Caco-2 (cell line): ENCODE measurements at regions not wholly inside any gene's neighbourhood (a gene's known extent, or its start where the extent isn't known, plus 50 kb on each side); places are given as distances from the start of the nearest gene placed in this dataset.
"Not testable (repeated sequence)": the region's sequence is repeated elsewhere in the genome, so short reads cannot be mapped to it uniquely, and the experiment has no call there.

Experiments used
- BruUV-seq: library from RNA; stranded (reverse); fragments of 400-500 nt; replicated peaks from 2 replicates; lab custom pipeline; 2021; lab: Mats Ljungman, UMichigan
- CTCF ChIA-PET: fragments of 300-600 bp; sonication (Branson Sonifier 250); formaldehyde crosslinking; loops from one replicate; lab custom pipeline; 2022; ENCODE audit warnings: antibody characterized with exemption; lab: Charles Lee
- POLR2A ChIA-PET: fragments of 300-600 bp; sonication (Branson Sonifier 250); formaldehyde crosslinking; loops from one replicate; lab custom pipeline; 2022; ENCODE audit warnings: antibody characterized with exemption; lab: Charles Lee
- DNase-seq, 2 experiments: peaks; one replicate each; pipeline versions ENCODE4 v3.0.0 to v3.0.0-alpha.2; 2020 to 2022
- H3K27me3 ChIP-seq: replicated peaks from 2 replicates; pipeline ENCODE4 v1.6.0; 2011; ENCODE audit warnings: low read length; ENCODE audit not compliant: control insufficient read depth, insufficient read depth
- H3K36me3 ChIP-seq: 2 replicates; pipeline ENCODE4 v1.5.1; 2011; ENCODE audit warnings: low read length; ENCODE audit not compliant: control insufficient read depth, insufficient read depth
- H3K4me1 ChIP-seq: fragments of 250-450 bp; sonication (Bioruptor Pico); 2 replicates; pipeline ENCODE4 v1.5.1; 2020; ENCODE audit warnings: mild to moderate bottlenecking
- H3K4me3 ChIP-seq: 2 replicates; pipeline ENCODE4 v1.5.1; 2011; ENCODE audit warnings: low read depth, mild to moderate bottlenecking, control low read depth, low read length
- H3K9me3 ChIP-seq: fragments of 250-450 bp; sonication (Bioruptor Pico); 2 replicates; pipeline ENCODE4 v1.5.1; 2020; ENCODE audit warnings: mild to moderate bottlenecking, moderate library complexity
- H3K27ac Mint-ChIP-seq: one replicate; pipeline ENCODE4 v1.8.0; 2022; ENCODE audit warnings: mixed read lengths; ENCODE audit not compliant: unreplicated experiment
- H3K27me3 Mint-ChIP-seq: one replicate; pipeline ENCODE4 v1.8.0; 2022; ENCODE audit warnings: mixed read lengths; ENCODE audit not compliant: insufficient read depth, unreplicated experiment
- H3K36me3 Mint-ChIP-seq: one replicate; pipeline ENCODE4 v1.8.0; 2022; ENCODE audit warnings: mild to moderate bottlenecking, mixed read lengths; ENCODE audit not compliant: insufficient read depth, unreplicated experiment
- H3K4me1 Mint-ChIP-seq: one replicate; pipeline ENCODE4 v1.8.0; 2022; ENCODE audit warnings: low read depth, mixed read lengths; ENCODE audit not compliant: unreplicated experiment
- H3K4me3 Mint-ChIP-seq: one replicate; pipeline ENCODE4 v1.8.0; 2022; ENCODE audit warnings: mild to moderate bottlenecking, moderate library complexity, mixed read lengths; ENCODE audit not compliant: unreplicated experiment
- H3K9me3 Mint-ChIP-seq: one replicate; pipeline ENCODE4 v1.8.0; 2022; ENCODE audit warnings: mixed read lengths; ENCODE audit not compliant: unreplicated experiment
- CTCF ChIP-seq, 2 experiments: fragments of 200-600 bp in 1 of 2; IDR thresholded peaks; 1 replicate in 1 of 2; 2 replicates in 1 of 2; pipeline versions ENCODE4 v1.5.1 to v1.8.0; 2011 to 2022; ENCODE audit warnings: antibody characterized with exemption in 1 of 2, control low read depth in 1 of 2, inconsistent platforms in 1 of 2, low read depth in 1 of 2, low read length in 1 of 2, mild to moderate bottlenecking in 1 of 2, moderate library complexity in 1 of 2; ENCODE audit not compliant: insufficient read depth in 1 of 2, severe bottlenecking in 1 of 2, unreplicated experiment in 1 of 2
- intact Hi-C: fragments of 100-400 bp; cut with micrococcal nuclease; formaldehyde crosslinking; loops from one replicate; pipeline ENCODE4 v1.10.0; 2022; ENCODE audit not compliant: unreplicated experiment

GRCh38 chr4:75137302-75137701 lies 204.4 kb downstream of the PARM1 start:
- BruUV-seq: no TSS peak
- no peaks in the 10 kb centered on the region for H3K4me1 Mint-ChIP-seq

GRCh38 chr4:75135068-75135825 lies 202.3 kb downstream of the PARM1 start:
- POLR2A ChIA-PET: no interaction called here
- no TSS peak for BruUV-seq

More at GRCh38 chr4:75137302-75137701, 204.4 kb downstream of the PARM1 start:
- no peak for DNase-seq
- no peaks in the 10 kb centered on the region for H3K4me1 ChIP-seq
- intact Hi-C loops: no loop called here
- TF ChIP-seq CTCF (IDR thresholded peaks at IDR 0.05; ENCODE audit: insufficient read depth in 1 of 2, low read depth in 1 of 2, low read length in 1 of 2, severe bottlenecking in 1 of 2, unreplicated experiment in 1 of 2): no peak
- no peaks in the 10 kb centered on the region for H3K36me3 ChIP-seq
- Mint-ChIP-seq H3K27ac (no peak overlapping the region), H3K27me3 (peaks cover 5% of the 10 kb centered on the region), H3K9me3 (no peaks in the 10 kb centered on the region), H3K36me3 (no peaks in the 10 kb centered on the region), H3K4me3 (no peak overlapping the region)
- POLR2A ChIA-PET: no interaction called here
- H3K27me3 ChIP-seq: no peaks in the 10 kb centered on the region
- H3K4me3 ChIP-seq: no peak overlapping the region
- CTCF ChIA-PET: no interaction called here
- H3K9me3 ChIP-seq: no peaks in the 10 kb centered on the region

GRCh38 chr4:75126870-75127269 lies 194.0 kb downstream of the PARM1 start:
- H3K4me1 Mint-ChIP-seq, H3K36me3 Mint-ChIP-seq, H3K9me3 ChIP-seq, H3K36me3 ChIP-seq, H3K27me3 ChIP-seq, POLR2A ChIA-PET, H3K4me1 ChIP-seq, H3K27me3 Mint-ChIP-seq, intact Hi-C loops, BruUV-seq: not testable (repeated sequence)
- peak overlapping the region; percentile 77 for H3K4me3 Mint-ChIP-seq
- CTCF ChIA-PET: interaction anchor here (0.5 to 0.6 kb wide), 3 partner anchors 36 to 253 kb away, joined by 3 read pairs; no protein-coding TSS in a partner anchor
- H3K27ac Mint-ChIP-seq: peak overlapping the region; percentile 72
- peaks cover 16% of the 10 kb centered on the region for H3K9me3 Mint-ChIP-seq
- peak overlapping the region; percentile 38 for H3K4me3 ChIP-seq
- peak in 1 of 2 experiments; percentile 19 for DNase-seq

More at GRCh38 chr4:75135068-75135825, 202.3 kb downstream of the PARM1 start:
- CTCF ChIA-PET: no interaction called here
- no peaks in the 10 kb centered on the region for H3K9me3 Mint-ChIP-seq
- DNase-seq: no peak
- peaks cover 2% of the 10 kb centered on the region for H3K27me3 Mint-ChIP-seq
- no peaks in the 10 kb centered on the region for H3K27me3 ChIP-seq
- H3K36me3 ChIP-seq: no peaks in the 10 kb centered on the region
- H3K4me3 Mint-ChIP-seq: no peak overlapping the region
- H3K4me3 ChIP-seq: no peak overlapping the region
- no peaks in the 10 kb centered on the region for H3K4me1 ChIP-seq
- no peaks in the 10 kb centered on the region for H3K4me1 Mint-ChIP-seq
- intact Hi-C loops: no loop called here
- no peaks in the 10 kb centered on the region for H3K9me3 ChIP-seq
- no peak for TF ChIP-seq CTCF (IDR thresholded peaks at IDR 0.05; ENCODE audit: insufficient read depth in 1 of 2, low read depth in 1 of 2, low read length in 1 of 2, severe bottlenecking in 1 of 2, unreplicated experiment in 1 of 2)
- H3K36me3 Mint-ChIP-seq: no peaks in the 10 kb centered on the region
- no peak overlapping the region for H3K27ac Mint-ChIP-seq
